T-cell (primary cell): ENCODE measurements at regions not wholly inside any gene's neighbourhood (a gene's known extent, or its start where the extent isn't known, plus 50 kb on each side); places are given as distances from the start of the nearest gene placed in this dataset.
"Not testable (repeated sequence)": the region's sequence is repeated elsewhere in the genome, so short reads cannot be mapped to it uniquely, and the experiment has no call there.

Source experiments
- ATAC-seq, 4 experiments: fragments of 200-7000 bp in 3 of 4; fragments of 150-1000 bp in 1 of 4; cut with Tn5 transposase; replicated peaks in 1 of 4; 1 replicate in 3 of 4; 2 replicates in 1 of 4; pipeline ENCODE4 v1.10.0; 2021; ENCODE audit warnings: moderate library complexity in 3 of 4, mild to moderate bottlenecking in 2 of 4, moderate number of reproducible peaks in 1 of 4
- CTCF ChIA-PET, 2 donors: fragments of 300-600 bp; sonication (Branson Sonifier 250); formaldehyde crosslinking; loops; one replicate each; lab custom pipeline; 2022; ENCODE audit warnings: antibody characterized with exemption in 2 of 2; lab: Charles Lee
- POLR2A ChIA-PET, 2 donors: fragments of 300-600 bp; sonication (Branson Sonifier 250); formaldehyde crosslinking; loops; one replicate each; lab custom pipeline; 2022; ENCODE audit warnings: antibody characterized with exemption in 2 of 2; lab: Charles Lee
- DNase-seq, 35 experiments: peaks; one replicate each; pipeline versions ENCODE4 v3.0.0 to v3.0.0-alpha.2; 2013 to 2023
- H3K27ac ChIP-seq: one replicate; pipeline ENCODE4 v1.5.1; 2013; ENCODE audit warnings: low read length
- H3K27me3 ChIP-seq, 2 experiments: replicated peaks in 1 of 2; 1 replicate in 1 of 2; 2 replicates in 1 of 2; pipeline versions ENCODE4 v1.6.1 to v1.7.0; 2013; ENCODE audit warnings: low read length in 1 of 2, mixed read lengths in 1 of 2; ENCODE audit not compliant: control insufficient read depth in 2 of 2, insufficient read depth in 2 of 2; ENCODE audit errors: extremely low read depth in 1 of 2
- H3K36me3 ChIP-seq, 2 donors: 1 replicate in 1 of 2; 2 replicates in 1 of 2; pipeline versions ENCODE4 v1.6.1 to v1.7.0; 2013; ENCODE audit warnings: low read length in 1 of 2; ENCODE audit not compliant: control insufficient read depth in 2 of 2, insufficient read depth in 1 of 2; ENCODE audit errors: extremely low read depth in 1 of 2
- H3K4me1 ChIP-seq, 2 experiments: 1 replicate in 1 of 2; 2 replicates in 1 of 2; pipeline versions ENCODE4 v1.6.1 to v1.7.0; 2013; ENCODE audit warnings: low read length in 2 of 2, mixed read lengths in 1 of 2; ENCODE audit not compliant: insufficient read depth in 2 of 2, control insufficient read depth in 1 of 2; ENCODE audit errors: extremely low read depth in 1 of 2
- H3K4me3 ChIP-seq, 2 donors: 1 replicate in 1 of 2; 2 replicates in 1 of 2; pipeline versions ENCODE4 v1.5.1 to v1.7.0; 2013; ENCODE audit warnings: mild to moderate bottlenecking in 2 of 2, low read length in 1 of 2, moderate library complexity in 1 of 2; ENCODE audit not compliant: control insufficient read depth in 1 of 2; ENCODE audit errors: extremely low read depth in 1 of 2
- H3K9me3 ChIP-seq: 2 replicates; pipeline ENCODE4 v1.7.0; 2013
- H3K27ac Mint-ChIP-seq, 2 donors: one replicate each; pipeline ENCODE4 v1.8.0; 2020 to 2021; ENCODE audit warnings: mild to moderate bottlenecking in 2 of 2, mixed read lengths in 2 of 2
- H3K27me3 Mint-ChIP-seq, 2 donors: one replicate each; pipeline ENCODE4 v1.8.0; 2021 to 2022; ENCODE audit warnings: mixed read lengths in 2 of 2
- H3K36me3 Mint-ChIP-seq: one replicate; pipeline ENCODE4 v1.8.0; 2021; ENCODE audit warnings: mixed read lengths
- H3K4me1 Mint-ChIP-seq, 3 donors: one replicate each; pipeline ENCODE4 v1.8.0; 2020 to 2022; ENCODE audit warnings: mixed read lengths in 3 of 3, mild to moderate bottlenecking in 1 of 3
- H3K4me3 Mint-ChIP-seq, 3 donors: one replicate each; pipeline ENCODE4 v1.8.0; 2020 to 2022; ENCODE audit warnings: mild to moderate bottlenecking in 3 of 3, mixed read lengths in 3 of 3, moderate library complexity in 3 of 3
- H3K9me3 Mint-ChIP-seq, 3 donors: one replicate each; pipeline ENCODE4 v1.8.0; 2020 to 2022; ENCODE audit warnings: mixed read lengths in 3 of 3
- WGBS: methylation state at CpG from one replicate; pipeline ENCODE4 v1.1.5; 2013; ENCODE audit warnings: missing lambda C conversion rate; ENCODE audit not compliant: insufficient coverage; 5-methylcytosine and 5-hydroxymethylcytosine counted together

DNA sequence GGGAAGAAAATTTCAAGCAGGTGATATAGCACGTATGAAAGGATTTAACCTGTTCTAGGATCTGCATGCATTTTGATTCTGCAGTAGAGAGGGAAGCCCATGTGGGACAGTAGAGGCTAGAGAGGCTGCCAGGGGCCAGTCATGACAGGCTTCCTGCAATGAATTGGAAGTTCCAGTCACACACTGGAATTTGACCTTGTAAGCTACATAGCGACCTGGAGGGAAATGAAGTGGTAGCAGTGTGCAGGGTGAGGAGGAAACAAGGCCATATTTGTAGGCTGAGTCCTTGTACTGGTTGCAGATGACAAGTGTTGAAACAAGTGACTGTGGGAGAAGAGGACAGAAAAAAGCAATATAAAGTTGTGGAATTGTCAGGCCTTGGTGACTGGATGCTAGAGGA, 58.6 kb upstream of the OLIG3 start:
- Mint-ChIP-seq H3K27ac (no peak overlapping the region), H3K27me3 (no peaks in the 10 kb centered on the region), H3K4me3 (no peak overlapping the region), H3K36me3 (peaks cover 3% of the 10 kb centered on the region), H3K9me3 (peaks cover 2 to 5% (median 4%) of the 10 kb centered on the region in 3 donors), H3K4me1 (peaks cover 2 to 11% (median 7%) of the 10 kb centered on the region in 3 donors)
- DNase-seq (no peak), ATAC-seq (no peak)
- Histone ChIP-seq H3K4me1 (no peaks in the 10 kb centered on the region), H3K9me3 (no peaks in the 10 kb centered on the region), H3K27me3 (no peaks in the 10 kb centered on the region), H3K36me3 (peaks cover 0 to 3% of the 10 kb centered on the region in 2 donors), H3K27ac (no peak overlapping the region), H3K4me3 (no peak overlapping the region)
- ChIA-PET POLR2A (no interaction called here), CTCF (no interaction called here)
- WGBS: 93% methylated on average over 2 of the region's 2 CpGs

GRCh38 chr6:137559521-137560183, 65.5 kb upstream of the OLIG3 start:
- Mint-ChIP-seq H3K27ac (peak overlapping the region; percentile 81 to 94), H3K36me3 (peaks cover 12% of the 10 kb centered on the region), H3K4me3 (peak overlapping the region; percentile 7 to 79 (median 52)), H3K4me1 (peaks cover 36 to 50% (median 47%) of the 10 kb centered on the region in 3 donors), H3K9me3 (peaks cover 0 to 23% (median 5%) of the 10 kb centered on the region in 3 donors)
- DNase-seq (peak in 31 of 35 experiments; percentile 4 to 64 (median 23)), ATAC-seq (peak; percentile 91 to 99 (median 96))
- H3K4me1 ChIP-seq: peaks cover 16 to 17% of the 10 kb centered on the region in 2 experiments
- H3K4me3 ChIP-seq: peak overlapping the region in 1 of 2 donors; percentile 14
- not testable (repeated sequence) for H3K27me3 ChIP-seq, H3K36me3 ChIP-seq, H3K9me3 ChIP-seq, H3K27me3 Mint-ChIP-seq
- POLR2A ChIA-PET: interaction anchor here (0.6 to 0.8 kb wide), 4 partner anchors 283 to 830 kb away, joined by 3 to 5 read pairs (median 3); no protein-coding TSS in a partner anchor
- H3K27ac ChIP-seq: peak overlapping the region; percentile 27
- WGBS: 70% methylated on average over 3 of the region's 3 CpGs
- CTCF ChIA-PET: interaction anchor here (0.5 to 0.7 kb wide), 2 partner anchors 18 to 635 kb away, joined by 3 to 8 read pairs; no protein-coding TSS in a partner anchor

- POLR2A ChIA-PET: interaction anchor here (0.6 to 0.7 kb wide), 2 partner anchors 462 to 830 kb away, joined by 3 read pairs; no protein-coding TSS in a partner anchor
- ATAC-seq: peak in 1 of 4 experiments; percentile 4
These were observed 66.0 kb upstream of the OLIG3 start for GRCh38 chr6:137560184-137560563.

GRCh38 chr6:137568067-137568466, 73.9 kb upstream of the OLIG3 start:
- Histone ChIP-seq H3K27me3 (peaks cover 0 to 3% of the 10 kb centered on the region in 2 experiments), H3K4me3 (no peak overlapping the region), H3K27ac (no peak overlapping the region), H3K36me3 (no peaks in the 10 kb centered on the region), H3K9me3 (no peaks in the 10 kb centered on the region), H3K4me1 (no peaks in the 10 kb centered on the region)
- Mint-ChIP-seq H3K27me3 (peaks cover 5 to 11% of the 10 kb centered on the region in 2 donors), H3K9me3 (peaks cover 0 to 4% (median 0%) of the 10 kb centered on the region in 3 donors), H3K36me3 (no peaks in the 10 kb centered on the region), H3K27ac (no peak overlapping the region), H3K4me3 (no peak overlapping the region), H3K4me1 (peaks cover 2 to 6% (median 3%) of the 10 kb centered on the region in 3 donors)
- ATAC-seq (no peak), DNase-seq (no peak)
- WGBS: 60% methylated on average over 1 of the region's 1 CpG
- CTCF ChIA-PET: no interaction called here
- POLR2A ChIA-PET: no interaction called here

More at GRCh38 chr6:137560184-137560563, 66.0 kb upstream of the OLIG3 start:
- Histone ChIP-seq H3K27ac (no peak overlapping the region), H3K4me1 (peaks cover 16 to 17% of the 10 kb centered on the region in 2 experiments), H3K4me3 (no peak overlapping the region), H3K27me3 (no peaks in the 10 kb centered on the region), H3K9me3 (no peaks in the 10 kb centered on the region), H3K36me3 (no peaks in the 10 kb centered on the region)
- Mint-ChIP-seq H3K9me3 (peaks cover 0 to 23% (median 5%) of the 10 kb centered on the region in 3 donors), H3K36me3 (peaks cover 12% of the 10 kb centered on the region), H3K27me3 (no peaks in the 10 kb centered on the region), H3K4me1 (peaks cover 36 to 50% (median 47%) of the 10 kb centered on the region in 3 donors), H3K4me3 (peak overlapping the region; percentile 21 to 79 (median 52)), H3K27ac (peak overlapping the region; percentile 81 to 94)
- WGBS: no CpG with 5 or more reads among the region's 1 CpG
- DNase-seq: no peak
- CTCF ChIA-PET: no interaction called here

GRCh38 chr6:137570393-137570792, 76.2 kb upstream of the OLIG3 start:
- 92% methylated on average over 2 of the region's 8 CpGs for WGBS
- no peaks in the 10 kb centered on the region for H3K4me1 ChIP-seq
- ChIA-PET POLR2A (no interaction called here), CTCF (interaction anchor here (0.5 to 1.3 kb wide), 10 partner anchors 10 to 272 kb away, joined by 3 to 5 read pairs (median 3); no protein-coding TSS in a partner anchor)
- no peak for DNase-seq
- Mint-ChIP-seq H3K9me3 (no peaks in the 10 kb centered on the region), H3K27me3 (peaks cover 17 to 20% of the 10 kb centered on the region in 2 donors), H3K4me1 (peaks cover 2 to 6% (median 3%) of the 10 kb centered on the region in 3 donors), H3K4me3 (no peak overlapping the region), H3K27ac (no peak overlapping the region), H3K36me3 (no peaks in the 10 kb centered on the region)
- H3K4me3 ChIP-seq: no peak overlapping the region
- H3K36me3 ChIP-seq: no peaks in the 10 kb centered on the region
- H3K9me3 ChIP-seq: no peaks in the 10 kb centered on the region
- H3K27me3 ChIP-seq: peaks cover 0 to 3% of the 10 kb centered on the region in 2 experiments
- ATAC-seq: no peak
- H3K27ac ChIP-seq: no peak overlapping the region

- Mint-ChIP-seq H3K9me3 (no peaks in the 10 kb centered on the region), H3K36me3 (no peaks in the 10 kb centered on the region), H3K27me3 (peaks cover 14 to 21% of the 10 kb centered on the region in 2 donors), H3K4me3 (no peak overlapping the region), H3K4me1 (peaks cover 2 to 6% (median 3%) of the 10 kb centered on the region in 3 donors), H3K27ac (no peak overlapping the region)
- Histone ChIP-seq H3K4me3 (no peak overlapping the region), H3K27ac (no peak overlapping the region), H3K4me1 (no peaks in the 10 kb centered on the region), H3K36me3 (no peaks in the 10 kb centered on the region), H3K9me3 (no peaks in the 10 kb centered on the region), H3K27me3 (peaks cover 0 to 3% of the 10 kb centered on the region in 2 experiments)
- ChIA-PET CTCF (no interaction called here), POLR2A (no interaction called here)
- DNase-seq (peak in 32 of 35 experiments; percentile 22 to 77 (median 50)), ATAC-seq (peak; percentile 62 to 75 (median 68))
These were observed 77.7 kb upstream of the OLIG3 start for GRCh38 chr6:137571854-137572253.
